Ishikawa (cell line): ENCODE measurements at regions not wholly inside any gene's neighbourhood (a gene's known extent, or its start where the extent isn't known, plus 50 kb on each side); places are given as distances from the start of the nearest gene placed in this dataset.

Experiments used
- CEBPB ChIP-seq: IDR thresholded peaks from 2 replicates; pipeline ENCODE4 v1.6.1; 2012
- CREB1 ChIP-seq: IDR thresholded peaks from 2 replicates; pipeline ENCODE4 v1.6.1; 2012; ENCODE audit warnings: low read depth
- EGR1 ChIP-seq: IDR thresholded peaks from 2 replicates; pipeline ENCODE4 v1.6.1; 2012
- EP300 ChIP-seq: IDR thresholded peaks from 2 replicates; pipeline ENCODE4 v1.6.1; 2012; ENCODE audit warnings: borderline replicate concordance
- FOXM1 ChIP-seq: IDR thresholded peaks from 2 replicates; pipeline ENCODE4 v1.6.1; 2012; ENCODE audit warnings: low read depth, borderline replicate concordance
- NFIC ChIP-seq: IDR thresholded peaks from 2 replicates; pipeline ENCODE4 v1.6.1; 2012
- RAD21 ChIP-seq: IDR thresholded peaks from 2 replicates; pipeline ENCODE4 v1.6.1; 2012; ENCODE audit warnings: low read depth
- REST ChIP-seq: IDR thresholded peaks from 2 replicates; pipeline ENCODE4 v1.6.1; 2012; ENCODE audit warnings: low read depth, mild to moderate bottlenecking
- TAF1 ChIP-seq: IDR thresholded peaks from 2 replicates; pipeline ENCODE4 v1.6.1; 2012; ENCODE audit warnings: low read depth, mild to moderate bottlenecking
- TCF12 ChIP-seq: IDR thresholded peaks from 2 replicates; pipeline ENCODE4 v1.6.1; 2012; ENCODE audit warnings: low read depth
- TEAD4 ChIP-seq: IDR thresholded peaks from 2 replicates; pipeline ENCODE4 v1.6.1; 2012
- USF1 ChIP-seq: IDR thresholded peaks from 2 replicates; pipeline ENCODE4 v1.6.1; 2012
- YY1 ChIP-seq: IDR thresholded peaks from 2 replicates; pipeline ENCODE4 v1.6.1; 2012; ENCODE audit warnings: low read depth
- ZBTB7A ChIP-seq: IDR thresholded peaks from 2 replicates; pipeline ENCODE4 v1.6.1; 2012; ENCODE audit warnings: low read depth
- TF ChIP-seq, protein P1 (sequence below): IDR thresholded peaks from 2 replicates; pipeline ENCODE4 v1.6.1; 2012

GRCh38 chr11:103659743-103660142, 376.7 kb upstream of the DDI1 start:
- no peak for TF ChIP-seq EGR1
- no peak for TF ChIP-seq TAF1
- TF ChIP-seq CEBPB: no peak
- TF ChIP-seq EP300: no peak

DNA sequence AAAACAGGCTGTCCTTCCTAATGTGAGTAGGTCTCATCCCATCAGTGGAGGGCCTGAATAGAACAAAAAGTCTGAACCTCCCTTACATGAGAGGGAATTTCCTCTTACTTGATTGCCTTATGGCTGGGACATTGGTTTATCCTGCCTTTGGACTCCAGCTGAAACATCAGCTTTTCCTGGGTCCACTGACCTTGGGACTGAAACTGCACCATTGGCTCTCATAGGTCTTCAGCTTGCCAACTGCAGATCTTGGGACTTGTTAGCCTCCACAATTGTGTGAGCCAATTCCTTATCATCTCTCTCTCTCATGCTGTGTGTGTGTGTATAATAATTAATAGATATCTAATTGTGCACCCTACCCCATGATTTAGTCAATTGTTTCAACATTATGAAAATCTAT, 375.3 kb upstream of the DDI1 start:
- TF ChIP-seq TEAD4: no peak
- TF ChIP-seq CEBPB: no peak
- TF ChIP-seq ZBTB7A: no peak
- no peak for TF ChIP-seq FOXM1
- no peak for TF ChIP-seq TCF12
- TF ChIP-seq TAF1: no peak
- no peak for TF ChIP-seq USF1
- TF ChIP-seq RAD21: no peak
- TF ChIP-seq, protein P1, sequence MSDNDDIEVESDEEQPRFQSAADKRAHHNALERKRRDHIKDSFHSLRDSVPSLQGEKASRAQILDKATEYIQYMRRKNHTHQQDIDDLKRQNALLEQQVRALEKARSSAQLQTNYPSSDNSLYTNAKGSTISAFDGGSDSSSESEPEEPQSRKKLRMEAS: no peak
- TF ChIP-seq YY1: no peak

DNA sequence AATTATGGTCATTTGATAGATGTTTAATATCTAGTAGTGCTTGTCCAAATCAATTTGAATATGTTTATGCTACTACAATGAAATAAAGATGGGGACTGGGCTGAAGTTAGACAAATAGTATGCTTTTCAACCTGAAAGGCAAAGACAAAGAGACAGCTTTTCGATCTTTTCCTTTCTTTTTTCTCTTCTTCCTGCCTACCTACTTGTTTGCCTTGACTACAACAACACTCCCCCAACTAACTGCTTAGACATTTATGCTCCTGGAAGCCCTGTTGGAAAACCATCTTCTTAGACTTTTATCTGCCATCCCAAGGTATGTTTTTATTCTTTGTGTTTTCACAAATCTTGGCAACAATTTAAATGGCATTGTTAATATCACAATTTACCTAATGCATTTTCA, 374.4 kb upstream of the DDI1 start:
- no peak for TF ChIP-seq REST
- TF ChIP-seq CEBPB: no peak
- no peak for TF ChIP-seq ZBTB7A
- TF ChIP-seq EGR1: no peak
- TF ChIP-seq YY1: no peak
- no peak for TF ChIP-seq EP300
- no peak for TF ChIP-seq CREB1
- no peak for TF ChIP-seq TAF1

GRCh38 chr11:103662880-103663279, 373.6 kb upstream of the DDI1 start:
- TF ChIP-seq EGR1 (no peak), TEAD4 (no peak), EP300 (no peak), CREB1 (no peak), NFIC (no peak), ZBTB7A (no peak)

DNA sequence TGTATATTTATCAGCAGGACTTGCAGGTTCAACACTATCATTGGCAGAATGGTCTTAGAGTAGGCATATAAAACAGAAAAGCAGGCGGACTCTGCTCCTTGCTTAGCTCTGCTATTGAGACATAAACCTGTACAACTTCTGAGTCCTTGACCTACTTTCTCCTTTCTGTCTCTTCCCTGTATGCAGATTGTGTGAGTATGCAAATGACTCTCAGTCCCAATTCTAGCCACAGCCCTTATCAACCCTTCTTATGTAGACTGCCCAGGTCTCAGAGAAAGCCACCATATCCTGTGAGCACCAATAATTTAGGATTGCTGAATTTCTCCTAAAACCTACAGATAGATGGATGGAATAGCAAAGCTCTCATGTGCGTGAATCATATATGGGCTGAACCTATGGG, 367.6 kb upstream of the DDI1 start:
- TF ChIP-seq CREB1 (no peak), EGR1 (no peak), YY1 (no peak), USF1 (no peak), REST (no peak), TAF1 (no peak), FOXM1 (no peak), NFIC (no peak), ZBTB7A (no peak), TCF12 (no peak), CEBPB (no peak)
- TF ChIP-seq, protein P1: no peak

GRCh38 chr11:103671143-103671651, 365.2 kb upstream of the DDI1 start:
- TF ChIP-seq EP300 (no peak), CREB1 (no peak), YY1 (no peak), TAF1 (no peak), USF1 (no peak), TEAD4 (no peak), EGR1 (no peak), CEBPB (no peak), ZBTB7A (no peak), NFIC (no peak), TCF12 (no peak), FOXM1 (no peak)
- TF ChIP-seq, protein P1: no peak
